BLaER1 (cell line): ENCODE measurements at regions not wholly inside any gene's neighbourhood (a gene's known extent, or its start where the extent isn't known, plus 50 kb on each side); places are given as distances from the start of the nearest gene placed in this dataset.

Experiments used
- H3K27ac ChIP-seq: shearing (Covaris generic); formaldehyde crosslinking; 2 replicates; pipeline ENCODE4 v1.8.1; 2022
- H3K27me3 ChIP-seq: shearing (Covaris generic); formaldehyde crosslinking; 2 replicates; pipeline ENCODE4 v1.8.1; 2022
- H3K36me3 ChIP-seq: shearing (Covaris generic); formaldehyde crosslinking; 2 replicates; pipeline ENCODE4 v1.8.1; 2022
- H3K4me1 ChIP-seq: shearing (Covaris generic); formaldehyde crosslinking; 2 replicates; pipeline ENCODE4 v1.8.1; 2022
- H3K4me2 ChIP-seq: shearing (Covaris generic); formaldehyde crosslinking; 2 replicates; pipeline ENCODE4 v1.8.1; 2022
- H3K4me3 ChIP-seq: shearing (Covaris generic); formaldehyde crosslinking; 2 replicates; pipeline ENCODE4 v1.8.1; 2022
- H3K9ac ChIP-seq: shearing (Covaris generic); formaldehyde crosslinking; 2 replicates; pipeline ENCODE4 v1.8.1; 2022
- H3K9me3 ChIP-seq: shearing (Covaris generic); formaldehyde crosslinking; 2 replicates; pipeline ENCODE4 v1.8.1; 2022
- H4K20me1 ChIP-seq: shearing (Covaris generic); formaldehyde crosslinking; 2 replicates; pipeline ENCODE4 v1.8.1; 2022
- Cebpa-rat ChIP-seq: shearing (Covaris generic); IDR thresholded peaks from 2 replicates; pipeline ENCODE4 v1.8.1; 2022

GRCh38 chr11:56883371-56883987 lies 105.2 kb upstream of the OR5AK2 start:
- Histone ChIP-seq H3K4me1 (no peaks in the 10 kb centered on the region), H3K4me3 (no peak overlapping the region), H4K20me1 (no peaks in the 10 kb centered on the region), H3K27me3 (no peaks in the 10 kb centered on the region), H3K9ac (no peak overlapping the region), H3K36me3 (no peaks in the 10 kb centered on the region), H3K4me2 (no peak overlapping the region), H3K9me3 (no peaks in the 10 kb centered on the region), H3K27ac (no peak overlapping the region)
- TF ChIP-seq Cebpa-rat: no peak

- Histone ChIP-seq H4K20me1 (no peaks in the 10 kb centered on the region), H3K9me3 (no peaks in the 10 kb centered on the region), H3K27me3 (no peaks in the 10 kb centered on the region), H3K27ac (no peak overlapping the region), H3K36me3 (no peaks in the 10 kb centered on the region), H3K4me3 (no peak overlapping the region), H3K4me2 (no peak overlapping the region), H3K4me1 (no peaks in the 10 kb centered on the region), H3K9ac (no peak overlapping the region)
- TF ChIP-seq Cebpa-rat: no peak
Observed at GRCh38 chr11:56876621-56877275, 112.0 kb upstream of the OR5AK2 start.

GRCh38 chr11:56855217-56855616 lies 106.7 kb upstream of the OR9G4 start:
- no peak overlapping the region for H3K27ac ChIP-seq
- H3K36me3 ChIP-seq: no peaks in the 10 kb centered on the region
- no peaks in the 10 kb centered on the region for H4K20me1 ChIP-seq
- TF ChIP-seq Cebpa-rat: no peak
- peaks cover 14% of the 10 kb centered on the region for H3K9me3 ChIP-seq
- H3K4me3 ChIP-seq: no peak overlapping the region
- H3K9ac ChIP-seq: no peak overlapping the region
- H3K27me3 ChIP-seq: no peaks in the 10 kb centered on the region
- no peaks in the 10 kb centered on the region for H3K4me1 ChIP-seq
- no peak overlapping the region for H3K4me2 ChIP-seq

GRCh38 chr11:56852131-56852530 lies 103.6 kb upstream of the OR9G4 start:
- no peak for TF ChIP-seq Cebpa-rat
- Histone ChIP-seq H3K4me2 (no peak overlapping the region), H3K27me3 (no peaks in the 10 kb centered on the region), H3K9me3 (peaks cover 14% of the 10 kb centered on the region), H3K4me1 (no peaks in the 10 kb centered on the region), H3K36me3 (no peaks in the 10 kb centered on the region), H3K27ac (no peak overlapping the region), H4K20me1 (no peaks in the 10 kb centered on the region), H3K4me3 (no peak overlapping the region), H3K9ac (no peak overlapping the region)

- H3K36me3 ChIP-seq: no peaks in the 10 kb centered on the region
- H3K27me3 ChIP-seq: no peaks in the 10 kb centered on the region
- no peaks in the 10 kb centered on the region for H4K20me1 ChIP-seq
- H3K27ac ChIP-seq: no peak overlapping the region
- H3K9me3 ChIP-seq: peaks cover 19% of the 10 kb centered on the region
- H3K4me2 ChIP-seq: no peak overlapping the region
- H3K9ac ChIP-seq: no peak overlapping the region
- no peak for TF ChIP-seq Cebpa-rat
- no peaks in the 10 kb centered on the region for H3K4me1 ChIP-seq
- no peak overlapping the region for H3K4me3 ChIP-seq
Observed at GRCh38 chr11:56849852-56850251, 101.4 kb upstream of the OR9G4 start.

- no peak overlapping the region for H3K4me2 ChIP-seq
- no peaks in the 10 kb centered on the region for H4K20me1 ChIP-seq
- H3K27ac ChIP-seq: no peak overlapping the region
- no peaks in the 10 kb centered on the region for H3K36me3 ChIP-seq
- H3K27me3 ChIP-seq: no peaks in the 10 kb centered on the region
- H3K4me1 ChIP-seq: no peaks in the 10 kb centered on the region
- H3K9me3 ChIP-seq: peaks cover 19% of the 10 kb centered on the region
- H3K4me3 ChIP-seq: no peak overlapping the region
- no peak overlapping the region for H3K9ac ChIP-seq
- no peak for TF ChIP-seq Cebpa-rat
Observed at GRCh38 chr11:56849250-56849649, 100.8 kb upstream of the OR9G4 start.

GRCh38 chr11:56848141-56848809 lies 99.8 kb upstream of the OR9G4 start:
- H3K27ac ChIP-seq: no peak overlapping the region
- H3K4me3 ChIP-seq: no peak overlapping the region
- no peaks in the 10 kb centered on the region for H3K4me1 ChIP-seq
- no peak for TF ChIP-seq Cebpa-rat
- H3K27me3 ChIP-seq: no peaks in the 10 kb centered on the region
- H3K9me3 ChIP-seq: peaks cover 19% of the 10 kb centered on the region
- no peak overlapping the region for H3K4me2 ChIP-seq
- H4K20me1 ChIP-seq: no peaks in the 10 kb centered on the region
- H3K36me3 ChIP-seq: no peaks in the 10 kb centered on the region
- H3K9ac ChIP-seq: no peak overlapping the region

- Histone ChIP-seq H3K9me3 (peaks cover 19% of the 10 kb centered on the region), H3K9ac (no peak overlapping the region), H3K4me2 (no peak overlapping the region), H3K4me1 (no peaks in the 10 kb centered on the region), H4K20me1 (no peaks in the 10 kb centered on the region), H3K36me3 (no peaks in the 10 kb centered on the region), H3K4me3 (no peak overlapping the region), H3K27ac (no peak overlapping the region), H3K27me3 (no peaks in the 10 kb centered on the region)
- TF ChIP-seq Cebpa-rat: no peak
Observed at GRCh38 chr11:56846631-56847576, 98.4 kb upstream of the OR9G4 start.

- Histone ChIP-seq H3K9me3 (0 out of 2 replicates have a peak, but pooled peaks cover 6% of the 10 kb centered on the region), H3K4me1 (0 out of 2 replicates have a peak, but pooled peaks cover 4% of the 10 kb centered on the region), H4K20me1 (no peaks in the 10 kb centered on the region), H3K4me2 (no peak overlapping the region), H3K27ac (no peak overlapping the region), H3K9ac (no peak overlapping the region), H3K36me3 (no peaks in the 10 kb centered on the region), H3K4me3 (no peak overlapping the region), H3K27me3 (no peaks in the 10 kb centered on the region)
- TF ChIP-seq Cebpa-rat: no peak
Observed at GRCh38 chr11:56845121-56845732, 96.7 kb upstream of the OR9G4 start.
